GM19043 (cell line): ENCODE measurements at regions not wholly inside any gene's neighbourhood (a gene's known extent, or its start where the extent isn't known, plus 50 kb on each side); places are given as distances from the start of the nearest gene placed in this dataset.

Experiments
- ATAC-seq: cut with Tn5 transposase; IDR thresholded peaks from one replicate; pipeline ENCODE4 v1.9.1; 2021; ENCODE audit warnings: low read depth; ENCODE audit not compliant: unreplicated experiment

DNA sequence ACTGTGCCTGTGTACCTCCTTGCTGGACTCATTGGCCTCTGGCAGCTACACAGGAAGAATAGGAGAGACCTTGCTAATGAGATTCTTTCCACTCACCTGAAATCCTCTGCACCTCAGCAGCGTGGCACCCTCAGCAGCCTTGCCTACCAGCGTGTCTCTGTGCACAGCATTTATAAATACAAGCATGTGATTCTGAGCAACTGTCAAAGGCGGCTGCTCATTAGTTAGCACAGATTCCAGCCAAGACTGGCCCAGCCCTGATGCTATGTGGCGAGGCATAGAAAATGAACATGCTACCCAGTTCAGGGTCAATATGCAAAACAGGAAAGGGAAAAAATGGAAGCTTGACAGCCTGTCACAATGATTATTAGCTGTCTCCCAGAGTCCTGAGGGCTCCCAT lies 298.0 kb downstream of the C4orf33 start:
- no peak for ATAC-seq

DNA sequence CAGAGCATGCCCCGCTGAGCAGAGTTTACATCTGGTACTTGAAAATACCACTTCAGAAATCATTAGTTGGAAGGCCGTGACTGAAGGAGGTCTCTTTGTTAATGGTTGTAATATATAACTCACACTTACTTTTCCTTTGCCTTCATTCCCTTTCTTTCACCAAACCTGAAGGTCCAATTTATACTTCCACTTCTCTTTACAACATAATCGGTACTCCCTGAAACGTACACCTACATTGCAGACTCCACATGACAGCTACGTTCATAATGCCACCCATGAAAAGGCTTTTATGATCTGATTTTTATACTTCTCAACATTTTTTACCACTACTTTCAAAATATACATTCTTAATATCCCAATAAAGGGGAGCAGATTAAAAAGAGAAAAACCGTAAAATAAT lies 298.7 kb downstream of the C4orf33 start:
- no peak for ATAC-seq

DNA sequence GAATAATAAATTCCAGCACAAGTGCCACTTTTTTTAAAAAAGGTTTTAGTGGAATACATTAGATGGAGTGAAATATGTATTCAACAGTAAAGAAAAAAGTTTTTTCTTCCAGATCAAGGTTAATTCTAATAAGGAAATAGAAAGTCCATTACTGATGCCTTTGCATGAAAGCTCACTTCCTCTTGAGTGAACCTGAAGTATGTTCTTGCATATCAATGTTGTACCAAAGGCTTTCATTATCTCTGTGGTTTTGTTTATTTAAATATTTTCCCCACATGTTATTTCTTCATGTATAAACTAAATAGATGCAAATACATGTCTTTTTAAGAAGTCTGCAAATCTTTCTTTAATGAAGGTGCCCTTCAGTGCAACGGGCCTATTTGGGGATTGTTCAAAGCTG lies 307.9 kb downstream of the C4orf33 start:
- no peak for ATAC-seq

DNA sequence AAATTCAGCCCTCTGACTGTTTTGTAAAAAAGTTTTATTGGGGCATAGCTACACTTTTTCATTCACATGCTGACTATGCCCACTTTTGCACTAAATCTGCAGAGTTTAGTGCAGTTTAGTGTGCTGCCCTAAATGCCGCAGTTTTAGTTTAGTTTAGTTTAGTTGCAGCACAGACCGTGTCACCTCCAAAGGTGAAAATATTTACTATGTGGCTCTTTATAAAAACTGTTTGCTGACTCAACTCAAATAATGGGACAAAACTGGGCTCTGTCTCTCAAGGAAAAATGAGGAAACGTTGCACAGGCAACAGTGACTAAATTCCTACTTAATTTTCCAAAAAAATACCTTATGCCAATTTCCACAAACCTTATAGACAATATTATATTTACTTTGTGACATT lies 314.2 kb downstream of the C4orf33 start:
- no peak for ATAC-seq

DNA sequence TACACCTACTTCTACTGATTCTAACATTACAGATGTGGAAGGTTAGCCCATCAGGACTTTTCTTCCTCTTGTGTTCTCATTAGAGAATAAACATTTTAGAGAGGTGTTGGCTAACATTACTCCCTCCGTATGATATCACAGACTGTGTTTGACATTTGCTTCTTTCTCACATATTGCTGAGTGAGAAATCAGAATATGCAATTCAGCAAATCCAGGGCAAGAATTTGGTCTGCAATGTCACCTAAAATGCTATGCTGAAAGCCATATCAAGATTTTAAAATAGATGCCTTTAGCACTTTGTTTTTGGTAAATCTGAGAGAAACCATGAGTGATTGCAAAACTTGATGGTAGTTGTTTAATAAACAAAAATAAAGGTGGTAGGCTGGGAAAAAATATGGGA lies 319.1 kb downstream of the C4orf33 start:
- no peak for ATAC-seq

DNA sequence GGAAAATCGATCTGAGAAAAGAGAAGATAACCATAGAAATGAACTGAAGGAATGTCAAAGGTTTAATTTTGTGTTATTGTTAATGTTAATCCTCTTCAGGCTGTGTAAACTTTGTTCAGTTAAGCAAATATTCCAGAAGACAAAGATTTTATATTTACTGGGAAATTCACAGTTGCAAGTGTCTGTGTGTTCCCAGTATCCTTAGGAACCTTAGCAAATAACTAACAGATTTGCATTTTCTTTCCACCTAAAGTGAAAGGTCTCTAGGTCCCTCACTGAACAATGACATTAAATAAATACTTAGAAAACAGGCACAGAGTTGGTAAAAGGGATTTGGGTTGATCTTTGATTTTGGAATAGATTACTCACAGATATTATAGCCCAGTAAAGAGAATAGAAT lies 324.7 kb downstream of the C4orf33 start:
- ATAC-seq: no peak

DNA sequence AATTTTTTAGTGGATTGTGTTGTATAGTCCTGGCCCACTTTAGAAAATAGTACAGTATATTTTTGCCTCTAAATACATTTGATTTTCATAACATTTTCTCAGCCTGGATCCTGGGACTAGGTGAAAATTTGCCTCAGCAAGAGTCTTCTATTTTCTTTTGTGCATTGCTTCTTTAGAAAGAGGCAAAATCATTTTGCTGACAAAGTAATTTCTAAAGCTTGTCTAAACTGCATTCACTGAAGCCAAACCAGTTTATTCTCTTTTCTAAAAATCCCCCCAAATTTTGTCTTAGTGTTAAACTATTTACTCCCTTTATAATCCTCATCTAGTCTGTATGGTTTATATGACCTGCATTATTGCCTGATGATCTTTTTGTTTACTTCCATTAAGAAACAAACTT lies 326.3 kb downstream of the C4orf33 start:
- ATAC-seq: no peak

DNA sequence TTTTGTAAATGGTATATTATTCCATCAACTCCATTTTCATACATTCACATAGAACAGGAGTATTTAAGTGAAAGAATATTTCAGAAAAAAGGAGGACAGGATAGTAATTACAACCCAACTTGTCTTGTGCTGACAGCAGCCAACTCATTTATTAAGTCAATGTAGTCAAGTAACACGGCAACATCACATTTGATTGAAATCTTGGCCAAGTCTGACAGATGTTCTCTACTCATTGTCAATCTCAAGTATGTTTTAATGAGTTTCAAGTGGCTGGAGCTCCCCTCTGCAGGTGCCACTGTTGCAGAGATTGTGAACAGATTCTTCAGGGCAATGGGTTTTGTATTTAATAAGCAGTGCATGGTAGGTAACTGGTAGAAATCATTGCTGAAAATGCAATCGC lies 332.5 kb downstream of the C4orf33 start:
- ATAC-seq: no peak

DNA sequence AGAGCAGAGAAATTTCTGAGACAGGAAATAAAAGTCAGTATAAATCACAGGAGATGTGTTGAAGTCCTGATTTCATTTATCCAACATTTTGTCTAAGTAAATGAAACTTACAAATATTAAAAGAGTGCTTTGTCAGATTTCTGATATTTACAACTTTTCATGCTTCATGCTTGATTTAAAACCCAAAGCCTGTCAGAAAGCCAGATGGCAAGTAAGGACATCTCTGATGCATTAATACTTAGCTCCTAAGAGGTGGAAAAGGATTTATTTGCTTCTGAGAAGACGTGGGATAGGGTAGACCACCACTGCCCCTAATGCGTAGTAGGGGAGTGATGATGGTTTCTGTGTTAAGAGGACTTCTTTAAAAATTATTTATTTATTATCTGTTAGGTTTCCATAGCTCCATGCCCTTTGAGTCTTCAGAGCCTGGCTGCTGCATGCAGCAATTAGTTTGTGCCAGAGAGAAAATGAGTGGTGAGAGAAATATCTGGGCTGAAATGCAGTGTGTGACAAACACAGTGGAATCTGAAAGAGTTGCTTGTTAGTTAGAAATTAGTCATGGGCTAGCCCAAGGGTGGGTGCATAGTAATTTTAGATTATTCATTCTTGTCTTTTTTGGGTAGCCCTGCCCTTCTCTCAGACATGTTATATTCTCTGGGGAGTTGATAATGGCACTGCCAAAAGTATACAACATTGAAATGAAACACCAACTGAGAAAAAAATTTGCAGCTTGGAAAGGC lies 333.8 kb downstream of the C4orf33 start:
- no peak for ATAC-seq

DNA sequence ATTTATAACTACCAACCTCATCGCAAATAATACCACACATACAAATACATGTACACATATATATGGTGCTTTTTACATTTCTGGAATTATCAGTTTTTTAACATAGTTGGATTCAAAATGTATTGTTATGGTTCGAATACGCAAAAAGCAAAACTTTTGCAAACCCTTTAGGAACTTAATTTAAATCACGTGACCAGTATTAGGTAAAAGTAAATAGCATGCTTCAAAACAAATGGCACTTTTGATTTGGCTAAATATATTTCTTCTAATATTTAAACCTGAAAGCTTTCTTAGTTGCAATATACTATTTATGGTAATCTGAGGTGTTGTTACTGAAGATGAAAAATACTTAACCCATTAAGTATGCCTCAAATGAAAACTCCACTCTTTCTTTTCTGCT lies 341.4 kb downstream of the C4orf33 start:
- ATAC-seq: no peak

DNA sequence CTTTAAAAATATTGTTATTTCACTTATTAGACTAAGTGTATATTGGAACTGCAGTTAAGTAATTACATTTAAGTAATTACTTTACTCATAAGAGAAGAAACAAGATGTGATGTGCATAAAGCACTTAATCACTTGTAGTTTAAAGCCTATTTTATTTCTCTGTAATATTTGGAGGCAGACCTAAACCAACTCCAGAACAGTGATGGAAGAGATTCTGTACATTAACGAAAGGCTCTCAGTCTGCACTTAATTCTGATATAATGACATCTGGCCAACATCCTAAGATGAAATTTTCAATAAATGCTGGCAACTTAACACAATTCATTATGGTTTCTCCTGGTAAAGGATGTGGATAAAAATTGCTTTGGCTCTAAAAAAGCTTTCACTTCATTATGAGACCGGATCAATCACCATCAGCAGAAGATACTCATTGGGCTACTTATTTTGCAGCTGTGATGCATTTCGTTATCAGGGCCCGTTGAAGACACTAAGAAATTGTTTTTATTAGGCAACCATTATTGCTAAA lies 342.6 kb downstream of the C4orf33 start:
- ATAC-seq: no peak

DNA sequence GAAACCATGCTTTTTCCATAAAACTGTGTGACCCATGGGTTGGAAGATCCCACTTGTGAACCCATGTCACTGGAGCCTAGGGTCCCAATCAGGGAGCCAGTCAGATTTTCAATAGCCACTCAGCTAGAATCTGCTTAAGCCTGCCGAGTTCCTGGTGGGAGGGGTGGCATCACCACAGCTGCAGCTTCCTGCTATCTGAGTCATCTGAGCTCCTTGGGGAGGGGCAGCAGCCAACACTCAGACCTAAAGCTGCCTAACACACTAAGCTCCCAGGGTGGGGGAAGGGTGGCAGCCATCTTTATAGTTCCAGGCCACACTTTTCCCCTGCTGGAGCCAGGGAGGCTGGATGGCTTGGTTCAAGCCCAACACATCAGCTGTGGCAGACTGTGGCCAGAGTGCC lies 350.1 kb downstream of the C4orf33 start:
- ATAC-seq: no peak

DNA sequence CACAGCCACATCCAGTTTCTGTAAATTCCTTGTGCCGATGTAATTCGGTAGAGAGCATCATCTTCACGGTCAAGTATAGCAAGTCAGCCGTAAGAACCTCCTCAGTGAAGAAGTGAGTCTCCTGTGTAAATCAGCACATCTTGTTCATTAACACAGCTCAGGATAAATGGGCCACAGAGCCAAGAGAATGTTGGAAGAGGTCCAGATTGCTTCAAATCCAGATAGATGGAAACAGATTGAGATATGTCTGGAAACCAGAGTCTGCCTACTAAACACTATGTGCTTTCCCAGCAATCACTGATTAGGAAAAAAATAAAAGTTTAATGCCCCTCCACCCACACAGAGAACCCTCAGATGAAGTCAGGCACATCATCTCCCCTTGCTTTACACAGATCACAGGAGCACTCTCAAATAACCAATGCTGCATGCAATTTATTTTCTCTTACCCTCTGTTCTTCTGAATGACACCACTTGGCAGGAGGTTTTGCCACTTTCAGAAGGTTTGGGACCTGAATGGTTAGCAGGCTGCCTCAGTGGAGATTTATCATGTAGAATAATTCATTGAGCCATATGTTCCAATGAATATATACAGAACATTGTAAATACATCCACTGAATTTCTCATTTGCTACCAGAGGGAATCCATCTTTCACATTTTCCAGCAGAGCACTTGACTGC lies 357.7 kb downstream of the C4orf33 start:
- ATAC-seq: no peak

DNA sequence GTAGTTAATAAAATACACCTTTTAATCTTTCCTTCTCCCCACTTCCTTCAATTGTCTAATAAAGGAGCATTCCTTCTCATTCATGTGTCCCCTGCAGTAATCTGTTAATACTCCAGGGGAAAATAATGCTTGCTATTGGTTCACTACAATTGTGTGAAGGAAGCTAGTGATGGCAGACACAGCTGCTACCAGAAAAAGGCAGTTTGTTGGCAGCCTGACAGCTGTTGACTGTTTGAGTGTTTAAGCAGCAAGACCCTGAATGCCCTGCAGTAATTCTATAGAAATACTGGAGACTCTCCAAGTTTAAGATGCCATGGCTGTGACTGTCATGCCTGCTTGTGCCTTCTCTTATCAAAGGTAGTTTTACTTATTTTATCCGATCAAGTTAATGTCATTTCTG lies 359.5 kb downstream of the C4orf33 start:
- ATAC-seq: no peak

DNA sequence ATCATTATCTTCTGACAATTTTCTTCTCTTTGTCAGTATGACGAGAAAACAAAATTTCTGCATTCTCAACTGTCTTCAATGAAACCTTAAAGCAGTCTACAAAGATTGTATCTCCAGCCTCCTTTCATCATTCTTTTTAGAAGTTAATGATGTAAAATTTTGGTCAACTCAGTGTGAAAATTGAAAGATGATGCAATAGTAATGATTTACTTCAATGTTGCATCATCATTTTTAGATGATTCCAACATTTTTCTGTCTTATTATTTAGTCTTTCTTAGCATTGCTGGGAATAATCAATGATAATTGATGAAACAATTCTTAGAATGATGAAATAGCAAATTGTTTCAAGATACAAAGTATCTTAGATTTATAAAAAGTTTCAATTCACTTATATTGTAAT lies 372.7 kb downstream of the C4orf33 start:
- ATAC-seq: no peak

DNA sequence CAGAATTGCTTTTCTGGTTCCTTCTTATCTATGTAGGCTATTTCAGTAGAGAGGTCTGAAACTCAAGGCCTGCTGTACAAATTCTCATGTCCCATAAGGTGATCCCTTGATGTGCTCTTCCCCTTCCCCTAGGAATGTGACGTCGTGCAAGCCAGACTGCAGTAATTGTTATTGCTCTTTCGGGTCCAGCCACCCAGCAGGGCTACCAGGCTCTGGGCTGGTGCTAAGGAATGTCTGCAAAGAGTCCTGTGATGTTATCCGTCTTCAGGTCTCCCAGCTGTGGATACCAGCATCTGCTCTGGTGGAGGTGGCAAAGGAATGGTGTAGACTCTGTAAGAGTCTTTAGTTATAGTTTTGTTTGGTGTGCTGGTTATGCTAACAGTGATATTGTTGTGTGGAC lies 378.7 kb downstream of the C4orf33 start:
- no peak for ATAC-seq

DNA sequence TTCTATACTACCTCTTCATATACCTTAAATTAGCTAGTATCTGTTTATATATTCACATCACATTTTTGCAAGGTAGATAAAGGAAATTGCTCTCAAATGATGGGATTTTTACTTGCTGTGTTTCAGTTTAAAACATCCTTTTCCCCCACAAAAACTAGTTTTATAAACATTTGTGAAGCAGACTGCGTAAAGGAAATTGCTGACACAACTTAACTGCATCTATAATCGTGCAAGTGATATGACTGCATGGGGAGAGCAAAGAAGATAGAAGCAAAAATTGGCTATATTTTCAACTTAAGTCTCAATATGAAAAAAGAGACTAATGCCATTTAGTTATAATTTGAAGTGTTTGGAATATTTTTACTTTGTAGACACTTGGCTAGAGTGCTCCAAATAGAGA lies 385.2 kb downstream of the C4orf33 start:
- ATAC-seq: no peak

DNA sequence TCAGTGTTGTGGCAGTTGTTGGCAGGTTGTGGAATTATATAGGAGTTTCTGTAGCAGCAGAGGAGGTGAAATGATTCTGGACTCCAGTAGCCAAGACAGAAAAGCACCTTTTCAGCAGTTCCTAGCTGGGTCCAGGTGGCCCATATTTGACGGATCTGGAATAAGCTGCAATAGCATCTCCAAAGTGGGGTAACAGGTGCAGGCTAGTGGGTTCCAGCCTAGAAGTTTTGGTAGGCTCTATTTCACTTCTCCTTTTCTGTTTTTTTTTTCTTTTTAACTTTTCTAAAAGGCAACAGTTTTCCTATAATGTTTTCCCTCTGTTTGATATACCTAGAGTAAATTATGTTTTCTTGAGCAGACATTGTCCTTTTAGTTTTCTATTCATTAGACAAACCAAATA lies 392.5 kb downstream of the C4orf33 start:
- ATAC-seq: no peak

DNA sequence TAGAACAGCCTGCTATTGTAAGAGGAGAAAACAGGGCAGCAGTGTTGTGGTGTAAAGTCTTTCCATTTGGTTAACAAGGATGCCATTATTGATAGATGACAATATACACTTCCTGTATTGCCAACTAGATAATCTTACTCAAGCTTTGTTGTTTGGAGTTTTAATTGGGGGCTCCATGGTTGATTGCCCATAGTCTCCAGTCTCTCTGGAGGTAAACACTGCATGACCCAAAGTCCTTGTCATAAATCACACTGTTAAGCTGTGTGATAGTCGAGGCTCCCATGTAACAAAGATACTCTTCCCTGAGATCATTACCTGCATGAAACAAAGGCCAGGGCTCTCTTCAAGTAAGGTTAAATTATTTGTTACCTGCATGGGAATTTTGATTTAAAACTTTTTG lies 394.6 kb downstream of the C4orf33 start:
- no peak for ATAC-seq

DNA sequence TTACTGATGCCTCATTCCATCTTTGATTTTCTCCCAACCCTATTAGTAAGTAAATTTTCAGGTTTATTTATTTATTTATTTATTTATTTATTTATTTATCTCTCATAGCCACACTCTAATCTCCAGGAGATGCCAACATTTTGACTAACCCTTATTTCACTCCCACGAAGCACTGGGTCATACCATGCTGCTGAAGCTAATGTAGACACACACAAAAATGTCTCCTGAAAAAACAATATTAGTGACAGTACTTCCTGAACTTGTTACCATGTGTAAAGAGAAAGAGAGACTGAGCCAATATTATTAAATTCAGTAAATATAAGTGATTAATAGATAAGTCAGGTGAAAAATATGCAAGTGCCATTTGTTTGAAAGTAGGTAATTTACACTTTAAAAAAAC lies 402.7 kb downstream of the C4orf33 start:
- ATAC-seq: no peak

DNA sequence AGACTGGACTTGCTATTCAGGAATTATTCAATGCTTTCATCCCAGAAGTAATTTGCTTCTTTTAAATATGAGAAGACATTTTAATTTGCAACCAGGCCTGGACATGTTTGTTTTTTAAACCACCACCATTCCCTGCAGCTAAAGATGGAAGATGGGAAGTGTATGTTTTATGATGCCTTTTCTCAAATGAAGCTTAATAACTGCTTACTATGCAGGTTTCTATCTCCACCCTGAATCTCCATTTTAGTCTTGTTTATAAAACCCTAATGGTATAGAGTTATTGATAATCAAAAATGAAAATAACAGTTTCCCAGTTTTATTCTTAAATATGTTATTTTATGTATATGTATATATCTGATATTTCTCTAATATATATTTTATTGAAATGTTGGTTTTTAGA lies 418.9 kb downstream of the C4orf33 start:
- ATAC-seq: no peak

DNA sequence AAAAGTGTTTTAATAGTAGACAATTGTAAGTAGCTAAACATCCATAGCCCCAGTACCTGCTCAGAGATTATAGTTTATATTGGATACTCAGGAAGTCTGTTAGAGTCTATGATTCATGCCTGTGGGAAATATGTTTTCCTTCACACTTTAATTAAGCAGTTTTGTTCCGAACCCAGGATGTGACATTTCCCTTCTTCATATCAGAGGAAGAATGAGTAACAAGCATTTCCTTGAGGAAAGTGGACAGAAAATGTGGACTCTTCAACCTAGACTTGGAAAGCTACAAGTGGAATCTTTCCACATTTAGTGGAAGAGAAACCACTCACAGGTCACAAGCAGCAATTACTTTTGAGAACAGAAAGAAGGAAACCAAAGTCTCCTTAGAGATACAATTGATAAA lies 419.4 kb downstream of the C4orf33 start:
- no peak for ATAC-seq
